SU-DHL-6 (cell line): ENCODE measurements at regions not wholly inside any gene's neighbourhood (a gene's known extent, or its start where the extent isn't known, plus 50 kb on each side); places are given as distances from the start of the nearest gene placed in this dataset.

Experiments
- H2AFZ ChIP-seq: fragments of 200-600 bp; sonication (generic); 2 replicates; pipeline ENCODE4 v1.6.1; 2014; ENCODE audit warnings: low read depth, mild to moderate bottlenecking, moderate library complexity, mixed read lengths, antibody characterized with exemption, low read length; ENCODE audit not compliant: severe bottlenecking
- H3F3A ChIP-seq: fragments of 200-600 bp; shearing (Covaris generic); 2 replicates; pipeline ENCODE4 v1.6.0; 2016; ENCODE audit warnings: antibody characterized with exemption, mild to moderate bottlenecking; ENCODE audit not compliant: insufficient read depth
- H3K27ac ChIP-seq: fragments of 200-600 bp; sonication (generic); 2 replicates; pipeline ENCODE4 v1.5.1; 2016; ENCODE audit warnings: low read depth, mild to moderate bottlenecking, low read length, moderate library complexity, mixed read lengths
- H3K27me3 ChIP-seq: fragments of 200-600 bp; sonication (generic), shearing (Covaris generic); 2 replicates; pipeline ENCODE4 v1.6.0; 2014; ENCODE audit warnings: mild to moderate bottlenecking, low read length
- H3K36me3 ChIP-seq: fragments of 200-600 bp; sonication (generic); 2 replicates; pipeline ENCODE4 v1.6.1; 2014; ENCODE audit warnings: mild to moderate bottlenecking, low read length, mixed read lengths
- H3K4me2 ChIP-seq: fragments of 300-600, 200-600 bp; shearing (Covaris generic), sonication (generic); 2 replicates; pipeline ENCODE4 v1.6.0; 2014; ENCODE audit warnings: low read length, low read depth, mild to moderate bottlenecking; ENCODE audit not compliant: poor library complexity, severe bottlenecking
- H3K4me3 ChIP-seq: fragments of 200-600 bp; sonication (generic); 2 replicates; pipeline ENCODE4 v1.5.1; 2014; ENCODE audit warnings: antibody characterized with exemption, low read length, mild to moderate bottlenecking, mixed read lengths; ENCODE audit not compliant: insufficient read depth, poor library complexity, severe bottlenecking
- H3K79me2 ChIP-seq: fragments of 200-600 bp; sonication (generic); 2 replicates; pipeline ENCODE4 v1.6.1; 2014; ENCODE audit warnings: mild to moderate bottlenecking, low read length, moderate library complexity; ENCODE audit not compliant: insufficient read depth
- H3K9ac ChIP-seq: fragments of 200-600 bp; sonication (generic); 2 replicates; pipeline ENCODE4 v1.7.0; 2014; ENCODE audit warnings: mild to moderate bottlenecking, low read length
- H3K9me2 ChIP-seq: fragments of 200-600 bp; sonication (generic); replicated peaks from 2 replicates; pipeline ENCODE4 v1.6.1; 2014; ENCODE audit warnings: low read length; ENCODE audit not compliant: insufficient read depth
- H3K9me3 ChIP-seq: fragments of 200-600 bp; sonication (generic); 2 replicates; pipeline ENCODE4 v1.6.1; 2014; ENCODE audit warnings: low read length, mixed read lengths; ENCODE audit not compliant: insufficient read depth
- H4K20me1 ChIP-seq: fragments of 200-600 bp; sonication (generic); 2 replicates; pipeline ENCODE4 v1.6.1; 2014; ENCODE audit warnings: low read depth, mild to moderate bottlenecking, antibody characterized with exemption, low read length, moderate library complexity, mixed read lengths
- EZH2phosphoT487 ChIP-seq: fragments of 200-600 bp; sonication (generic), shearing (Covaris generic); conservative IDR thresholded peaks from 2 replicates; pipeline ENCODE4 v1.6.1; 2018; ENCODE audit warnings: mild to moderate bottlenecking, antibody characterized with exemption, low read length, moderate library complexity, mixed read lengths
- TF ChIP-seq, protein P1 (sequence below): fragments of 200-600 bp; sonication (generic); IDR thresholded peaks from one replicate; pipeline ENCODE4 v1.5.1; 2017; ENCODE audit warnings: antibody characterized with exemption, mild to moderate bottlenecking, low read length, moderate library complexity; ENCODE audit not compliant: insufficient read depth, poor library complexity, severe bottlenecking

DNA sequence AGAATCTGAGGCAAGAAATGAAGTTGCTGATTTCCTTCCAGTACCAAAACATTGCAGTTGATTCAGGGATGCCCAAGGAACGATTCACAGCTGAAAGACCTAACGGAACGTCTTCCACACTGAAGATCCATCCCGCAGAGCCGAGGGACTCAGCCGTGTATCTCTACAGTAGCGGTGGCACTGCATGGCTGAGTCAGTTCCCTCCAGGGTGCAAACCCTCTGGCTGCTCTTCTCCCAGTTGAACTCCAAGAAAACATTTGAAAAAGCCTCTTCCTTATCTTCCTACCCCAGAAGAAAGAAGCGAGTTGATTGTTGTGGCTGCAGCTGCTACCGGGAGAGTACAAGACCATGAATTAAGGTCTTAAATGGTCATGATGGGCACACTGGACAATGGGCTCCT lies 147.1 kb upstream of the PRSS1 start:
- Histone ChIP-seq H3K4me2 (no peak overlapping the region), H3K27me3 (no peaks in the 10 kb centered on the region), H3K9ac (no peak overlapping the region), H3K9me3 (no peaks in the 10 kb centered on the region), H3K79me2 (no peaks in the 10 kb centered on the region), H3K27ac (no peak overlapping the region), H3K9me2 (no peaks in the 10 kb centered on the region), H3F3A (no peaks in the 10 kb centered on the region), H3K4me3 (no peak overlapping the region), H3K36me3 (no peaks in the 10 kb centered on the region), H2AFZ (no peak overlapping the region), H4K20me1 (no peaks in the 10 kb centered on the region)
- TF ChIP-seq, protein P1, sequence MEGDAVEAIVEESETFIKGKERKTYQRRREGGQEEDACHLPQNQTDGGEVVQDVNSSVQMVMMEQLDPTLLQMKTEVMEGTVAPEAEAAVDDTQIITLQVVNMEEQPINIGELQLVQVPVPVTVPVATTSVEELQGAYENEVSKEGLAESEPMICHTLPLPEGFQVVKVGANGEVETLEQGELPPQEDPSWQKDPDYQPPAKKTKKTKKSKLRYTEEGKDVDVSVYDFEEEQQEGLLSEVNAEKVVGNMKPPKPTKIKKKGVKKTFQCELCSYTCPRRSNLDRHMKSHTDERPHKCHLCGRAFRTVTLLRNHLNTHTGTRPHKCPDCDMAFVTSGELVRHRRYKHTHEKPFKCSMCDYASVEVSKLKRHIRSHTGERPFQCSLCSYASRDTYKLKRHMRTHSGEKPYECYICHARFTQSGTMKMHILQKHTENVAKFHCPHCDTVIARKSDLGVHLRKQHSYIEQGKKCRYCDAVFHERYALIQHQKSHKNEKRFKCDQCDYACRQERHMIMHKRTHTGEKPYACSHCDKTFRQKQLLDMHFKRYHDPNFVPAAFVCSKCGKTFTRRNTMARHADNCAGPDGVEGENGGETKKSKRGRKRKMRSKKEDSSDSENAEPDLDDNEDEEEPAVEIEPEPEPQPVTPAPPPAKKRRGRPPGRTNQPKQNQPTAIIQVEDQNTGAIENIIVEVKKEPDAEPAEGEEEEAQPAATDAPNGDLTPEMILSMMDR = no peak
- TF ChIP-seq EZH2phosphoT487 = no peak

DNA sequence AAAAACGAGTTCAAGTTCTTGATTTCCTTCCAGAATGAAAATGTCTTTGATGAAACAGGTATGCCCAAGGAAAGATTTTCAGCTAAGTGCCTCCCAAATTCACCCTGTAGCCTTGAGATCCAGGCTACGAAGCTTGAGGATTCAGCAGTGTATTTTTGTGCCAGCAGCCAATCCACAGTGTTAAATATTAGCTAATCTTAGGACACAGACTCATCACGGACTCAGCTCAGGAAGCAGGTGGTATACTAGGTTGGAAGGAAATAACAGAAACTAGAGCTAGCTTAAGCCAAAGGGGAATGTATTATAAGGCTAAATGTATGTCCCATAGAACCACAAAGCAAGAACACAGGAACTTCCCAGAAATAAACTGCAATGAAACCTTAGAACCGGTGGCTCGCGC lies 151.0 kb upstream of the PRSS1 start:
- H3K36me3 ChIP-seq = no peaks in the 10 kb centered on the region
- no peaks in the 10 kb centered on the region for H3K9me3 ChIP-seq
- no peaks in the 10 kb centered on the region for H3K79me2 ChIP-seq
- TF ChIP-seq, protein P1 = no peak
- no peak for TF ChIP-seq EZH2phosphoT487
- H4K20me1 ChIP-seq = no peaks in the 10 kb centered on the region
- H3K27ac ChIP-seq = no peak overlapping the region
- H3K27me3 ChIP-seq = no peaks in the 10 kb centered on the region
- no peak overlapping the region for H2AFZ ChIP-seq
- no peaks in the 10 kb centered on the region for H3F3A ChIP-seq
- H3K9ac ChIP-seq = no peak overlapping the region
- H3K4me2 ChIP-seq = no peak overlapping the region
- H3K4me3 ChIP-seq = no peak overlapping the region
- H3K9me2 ChIP-seq = no peaks in the 10 kb centered on the region

DNA sequence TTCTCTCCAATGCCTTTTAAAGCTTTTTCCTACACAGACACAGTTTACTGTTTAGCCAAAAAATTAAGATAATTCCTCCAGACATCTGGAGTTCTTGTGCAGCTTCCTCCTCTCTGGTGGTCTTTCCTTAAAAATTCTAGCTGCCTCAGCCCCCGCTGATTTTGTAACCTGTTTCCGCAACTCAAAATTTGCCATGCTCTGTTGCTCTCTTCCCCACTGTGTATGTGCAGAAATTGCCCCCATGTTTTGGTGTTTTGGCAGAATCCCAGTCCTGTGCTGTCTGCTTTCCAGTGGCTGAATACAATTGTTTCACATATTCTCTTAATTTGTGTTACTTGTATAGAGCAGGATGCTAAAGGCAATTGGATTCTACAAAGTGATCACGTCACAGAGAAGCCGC lies 151.7 kb upstream of the PRSS1 start:
- Histone ChIP-seq H4K20me1 (no peaks in the 10 kb centered on the region), H3F3A (no peaks in the 10 kb centered on the region), H3K27ac (no peak overlapping the region), H3K27me3 (no peaks in the 10 kb centered on the region), H3K9me2 (no peaks in the 10 kb centered on the region), H2AFZ (no peak overlapping the region), H3K4me3 (no peak overlapping the region), H3K79me2 (no peaks in the 10 kb centered on the region), H3K36me3 (no peaks in the 10 kb centered on the region), H3K9me3 (no peaks in the 10 kb centered on the region), H3K9ac (no peak overlapping the region), H3K4me2 (no peak overlapping the region)
- TF ChIP-seq EZH2phosphoT487 = no peak
- TF ChIP-seq, protein P1 = no peak
